Stimulated activated naive CD8-positive, alpha-beta T cell treated with anti-CD3 and anti-CD28 coated beads, Interleukin-15, Interleukin-2, amounts not matched to agents 100 ng/mL and 50 ng/mL, for 24 hours (primary cell): ENCODE measurements at regions not wholly inside any gene's neighbourhood (a gene's known extent, or its start where the extent isn't known, plus 50 kb on each side); places are given as distances from the start of the nearest gene placed in this dataset.

Experiments
- H3K27ac Mint-ChIP-seq: one replicate; pipeline ENCODE4 v1.8.0; 2021; ENCODE audit warnings: mild to moderate bottlenecking, mixed read lengths
- H3K27me3 Mint-ChIP-seq: one replicate; pipeline ENCODE4 v1.8.0; 2021; ENCODE audit warnings: mixed read lengths
- H3K36me3 Mint-ChIP-seq: one replicate; pipeline ENCODE4 v1.8.0; 2021; ENCODE audit warnings: low read depth, mixed read lengths
- H3K4me1 Mint-ChIP-seq: one replicate; pipeline ENCODE4 v1.8.0; 2021; ENCODE audit warnings: low read depth, mixed read lengths
- H3K4me3 Mint-ChIP-seq: one replicate; pipeline ENCODE4 v1.8.0; 2021; ENCODE audit warnings: mild to moderate bottlenecking, mixed read lengths
- H3K9me3 Mint-ChIP-seq: one replicate; pipeline ENCODE4 v1.8.0; 2021; ENCODE audit warnings: mixed read lengths

- no peak overlapping the region for H3K4me3 Mint-ChIP-seq
- H3K27ac Mint-ChIP-seq = no peak overlapping the region
- no peaks in the 10 kb centered on the region for H3K36me3 Mint-ChIP-seq
- H3K27me3 Mint-ChIP-seq = no peaks in the 10 kb centered on the region
- no peaks in the 10 kb centered on the region for H3K4me1 Mint-ChIP-seq
- H3K9me3 Mint-ChIP-seq = no peaks in the 10 kb centered on the region
These were observed 53.5 kb upstream of the FGF13 start for GRCh38 chrX:138765051-138765450.

GRCh38 chrX:138763761-138764160 lies 52.2 kb upstream of the FGF13 start:
- H3K9me3 Mint-ChIP-seq = no peaks in the 10 kb centered on the region
- no peak overlapping the region for H3K4me3 Mint-ChIP-seq
- no peak overlapping the region for H3K27ac Mint-ChIP-seq
- no peaks in the 10 kb centered on the region for H3K27me3 Mint-ChIP-seq
- H3K36me3 Mint-ChIP-seq = no peaks in the 10 kb centered on the region
- no peaks in the 10 kb centered on the region for H3K4me1 Mint-ChIP-seq

- no peaks in the 10 kb centered on the region for H3K4me1 Mint-ChIP-seq
- H3K4me3 Mint-ChIP-seq = no peak overlapping the region
- no peaks in the 10 kb centered on the region for H3K36me3 Mint-ChIP-seq
- H3K27ac Mint-ChIP-seq = no peak overlapping the region
- no peaks in the 10 kb centered on the region for H3K9me3 Mint-ChIP-seq
- H3K27me3 Mint-ChIP-seq = no peaks in the 10 kb centered on the region
These were observed 49.9 kb upstream of the FGF13 start for GRCh38 chrX:138761380-138761779.
